Esophagus muscularis mucosa (tissue), 4 donors: ENCODE measurements at regions not wholly inside any gene's neighbourhood (a gene's known extent, or its start where the extent isn't known, plus 50 kb on each side); places are given as distances from the start of the nearest gene placed in this dataset.

Experiments
- DNase-seq: peaks from one replicate; pipeline ENCODE4 v3.0.0-alpha.2; 2017; ENCODE audit errors: extremely low spot score
- H3K27ac ChIP-seq, 4 donors: fragments of 200-600 bp; sonication (generic); replicated peaks in 1 of 4; 1 replicate in 3 of 4; 2 replicates in 1 of 4; pipeline ENCODE4 v1.5.1; 2016 to 2019; ENCODE audit warnings: mild to moderate bottlenecking in 1 of 4
- H3K27me3 ChIP-seq, 4 donors: fragments of 200-600 bp; sonication (generic); one replicate each; pipeline versions ENCODE4 v1.5.1 to v1.6.0; 2016 to 2019
- H3K36me3 ChIP-seq, 4 donors: fragments of 200-600 bp; sonication (generic); one replicate each; pipeline ENCODE4 v1.5.1; 2016 to 2019
- H3K4me1 ChIP-seq, 4 donors: fragments of 200-600 bp; sonication (generic); one replicate each; pipeline ENCODE4 v1.5.1; 2016 to 2019
- H3K4me3 ChIP-seq, 4 donors: fragments of 200-600 bp; sonication (generic); 1 replicate in 2 of 4; 2 replicates in 2 of 4; pipeline ENCODE4 v1.5.1; 2016 to 2019; ENCODE audit warnings: mild to moderate bottlenecking in 4 of 4, moderate library complexity in 1 of 4
- H3K9me3 ChIP-seq, 4 donors: fragments of 200-600 bp; sonication (generic); 1 replicate in 3 of 4; 2 replicates in 1 of 4; pipeline ENCODE4 v1.5.1; 2016 to 2019
- CTCF ChIP-seq, 3 experiments: fragments of 200-600 bp in 2 of 3; fragments of 450-650 bp in 1 of 3; sonication (generic) in 2 of 3; IDR thresholded peaks; one replicate each; pipeline ENCODE4 v1.5.1; 2017 to 2019; ENCODE audit warnings: antibody characterized with exemption in 3 of 3, mild to moderate bottlenecking in 2 of 3, moderate library complexity in 1 of 3
- EP300 ChIP-seq: sonication (generic); formaldehyde crosslinking; IDR thresholded peaks from one replicate; pipeline ENCODE4 v1.6.1; 2017; ENCODE audit warnings: antibody characterized with exemption
- POLR2A ChIP-seq: fragments of 450-650 bp; IDR thresholded peaks from one replicate; pipeline ENCODE4 v1.6.1; 2017; ENCODE audit warnings: antibody characterized with exemption, moderate library complexity, mild to moderate bottlenecking, low read depth
- POLR2AphosphoS5 ChIP-seq, 2 donors: sonication (generic); formaldehyde crosslinking; IDR thresholded peaks; one replicate each; pipeline ENCODE4 v1.6.1; 2017; ENCODE audit warnings: antibody characterized with exemption in 2 of 2
- WGBS: methylation state at CpG from one replicate; pipeline ENCODE4 v1.1.5; 2018; 5-methylcytosine and 5-hydroxymethylcytosine counted together
- intact Hi-C: fragments of 100-400 bp; cut with DNase I; formaldehyde crosslinking; loops from one replicate; pipeline ENCODE4 v1.15.1; 2023

- no peaks in the 10 kb centered on the region for H3K4me1 ChIP-seq
- WGBS = 80% methylated on average over 5 of the region's 5 CpGs
- H3K27me3 ChIP-seq = no peaks in the 10 kb centered on the region
- H3K9me3 ChIP-seq = peaks cover 0 to 4% (median 0%) of the 10 kb centered on the region in 4 donors
- H3K27ac ChIP-seq = no peak overlapping the region
- TF ChIP-seq CTCF (IDR thresholded peaks at IDR 0.05) = no peak
- TF ChIP-seq EP300 = no peak
- no peak for TF ChIP-seq POLR2A
- TF ChIP-seq POLR2AphosphoS5 (IDR thresholded peaks at IDR 0.05) = no peak
- H3K36me3 ChIP-seq = no peaks in the 10 kb centered on the region
- intact Hi-C loops = no loop called here
- H3K4me3 ChIP-seq = no peak overlapping the region
- no peak for DNase-seq
Measured at GRCh38 chr4:111556141-111556781, 589.0 kb upstream of the FAM241A start.

GRCh38 chr4:111556851-111557250 is 588.4 kb upstream of the FAM241A start:
- Histone ChIP-seq H3K27me3 (no peaks in the 10 kb centered on the region), H3K36me3 (no peaks in the 10 kb centered on the region), H3K9me3 (peaks cover 0 to 4% (median 0%) of the 10 kb centered on the region in 4 donors), H3K4me3 (no peak overlapping the region), H3K4me1 (no peaks in the 10 kb centered on the region), H3K27ac (no peak overlapping the region)
- DNase-seq = no peak
- intact Hi-C loops = no loop called here
- 53% methylated on average over 1 of the region's 1 CpG for WGBS
- TF ChIP-seq CTCF (IDR thresholded peaks at IDR 0.05) (no peak), POLR2AphosphoS5 (IDR thresholded peaks at IDR 0.05) (no peak), EP300 (no peak), POLR2A (no peak)

- no peak overlapping the region for H3K27ac ChIP-seq
- peaks cover 0 to 7% (median 5%) of the 10 kb centered on the region in 4 donors for H3K9me3 ChIP-seq
- 79% methylated on average over 2 of the region's 2 CpGs for WGBS
- intact Hi-C loops = no loop called here
- no peaks in the 10 kb centered on the region for H3K4me1 ChIP-seq
- DNase-seq = no peak
- H3K4me3 ChIP-seq = no peak overlapping the region
- H3K27me3 ChIP-seq = no peaks in the 10 kb centered on the region
- TF ChIP-seq POLR2A = no peak
- no peak for TF ChIP-seq CTCF (IDR thresholded peaks at IDR 0.05)
- TF ChIP-seq POLR2AphosphoS5 (IDR thresholded peaks at IDR 0.05) = no peak
- TF ChIP-seq EP300 = no peak
- no peaks in the 10 kb centered on the region for H3K36me3 ChIP-seq
Measured at GRCh38 chr4:111562826-111563225, 582.4 kb upstream of the FAM241A start.

- Histone ChIP-seq H3K27ac (no peak overlapping the region), H3K9me3 (no peaks in the 10 kb centered on the region), H3K4me3 (no peak overlapping the region), H3K27me3 (no peaks in the 10 kb centered on the region), H3K4me1 (no peaks in the 10 kb centered on the region), H3K36me3 (no peaks in the 10 kb centered on the region)
- intact Hi-C loops = no loop called here
- no peak for DNase-seq
- WGBS = 61% methylated on average over 1 of the region's 1 CpG
- TF ChIP-seq CTCF (IDR thresholded peaks at IDR 0.05) (no peak), POLR2A (no peak), POLR2AphosphoS5 (IDR thresholded peaks at IDR 0.05) (no peak), EP300 (no peak)
Measured at GRCh38 chr4:111572470-111572869, 572.8 kb upstream of the FAM241A start.

GRCh38 chr4:111573386-111573785 is 571.9 kb upstream of the FAM241A start:
- TF ChIP-seq EP300 (no peak), POLR2AphosphoS5 (IDR thresholded peaks at IDR 0.05) (no peak), CTCF (IDR thresholded peaks at IDR 0.05) (no peak), POLR2A (no peak)
- no peaks in the 10 kb centered on the region for H3K4me1 ChIP-seq
- no peaks in the 10 kb centered on the region for H3K9me3 ChIP-seq
- intact Hi-C loops = no loop called here
- 45% methylated on average over 2 of the region's 2 CpGs for WGBS
- no peaks in the 10 kb centered on the region for H3K36me3 ChIP-seq
- H3K27ac ChIP-seq = no peak overlapping the region
- H3K27me3 ChIP-seq = no peaks in the 10 kb centered on the region
- no peak for DNase-seq
- H3K4me3 ChIP-seq = no peak overlapping the region
